GM12891 (cell line): ENCODE measurements at regions not wholly inside any gene's neighbourhood (a gene's known extent, or its start where the extent isn't known, plus 50 kb on each side); places are given as distances from the start of the nearest gene placed in this dataset.

Source experiments
- DNase-seq: peaks from one replicate; pipeline ENCODE4 v3.0.0; 2011; ENCODE audit warnings: low spot score; ENCODE audit not compliant: insufficient read length
- FAIRE-seq: peaks from 2 replicates; lab custom pipeline; 2011; peaks lifted over from hg19 to GRCh38; lab: Jason Lieb, UNC
- PAX5 ChIP-seq: IDR thresholded peaks from 2 replicates; pipeline ENCODE4 v1.6.1; 2011; ENCODE audit warnings: low read length, moderate library complexity, mild to moderate bottlenecking; ENCODE audit not compliant: insufficient read depth, severe bottlenecking
- POLR2A ChIP-seq: IDR thresholded peaks from 2 replicates; pipeline ENCODE4 v1.6.1; 2011; ENCODE audit warnings: low read depth, low read length, control low read depth
- POLR2AphosphoS5 ChIP-seq: IDR thresholded peaks from 2 replicates; pipeline ENCODE4 v1.6.1; 2011; ENCODE audit warnings: low read depth, low read length, control low read depth
- POU2F2 ChIP-seq: IDR thresholded peaks from 2 replicates; pipeline ENCODE4 v1.6.1; 2011; ENCODE audit warnings: low read depth, mild to moderate bottlenecking, control low read depth, low read length, moderate library complexity
- SPI1 ChIP-seq: IDR thresholded peaks from 2 replicates; pipeline ENCODE4 v1.6.1; 2011; ENCODE audit warnings: low read depth, low read length, control low read depth
- TAF1 ChIP-seq: IDR thresholded peaks from 2 replicates; pipeline ENCODE4 v1.6.1; 2011; ENCODE audit warnings: low read depth, low read length, control low read depth

GRCh38 chr6:156451088-156451487, 326.1 kb upstream of the ARID1B start:
- TF ChIP-seq PAX5, result no peak
- no peak for TF ChIP-seq SPI1
- TF ChIP-seq POLR2A, result no peak
- no peak for TF ChIP-seq POU2F2
- no peak for TF ChIP-seq TAF1
- no peak for TF ChIP-seq POLR2AphosphoS5
- DNase-seq (no peak), FAIRE-seq (no peak)

- FAIRE-seq (no peak), DNase-seq (no peak)
- TF ChIP-seq POLR2AphosphoS5, result no peak
- TF ChIP-seq SPI1, result no peak
- no peak for TF ChIP-seq POU2F2
- TF ChIP-seq POLR2A, result no peak
- TF ChIP-seq TAF1, result no peak
- TF ChIP-seq PAX5, result no peak
Observed at GRCh38 chr6:156450421-156450820, 326.8 kb upstream of the ARID1B start.

GRCh38 chr6:156449569-156449968, 327.6 kb upstream of the ARID1B start:
- FAIRE-seq (no peak), DNase-seq (no peak)
- no peak for TF ChIP-seq POU2F2
- no peak for TF ChIP-seq SPI1
- TF ChIP-seq PAX5, result no peak
- TF ChIP-seq POLR2AphosphoS5, result no peak
- TF ChIP-seq POLR2A, result no peak
- TF ChIP-seq TAF1, result no peak

- no peak for FAIRE-seq
Observed at GRCh38 chr6:156449128-156449527, 328.1 kb upstream of the ARID1B start.

GRCh38 chr6:156448579-156448978, 328.6 kb upstream of the ARID1B start:
- TF ChIP-seq SPI1 (no peak), POLR2AphosphoS5 (no peak), POLR2A (no peak), POU2F2 (no peak), PAX5 (no peak), TAF1 (no peak)
- DNase-seq (no peak), FAIRE-seq (no peak)

More at GRCh38 chr6:156449128-156449527, 328.1 kb upstream of the ARID1B start:
- DNase-seq, result no peak
- TF ChIP-seq POLR2A, result no peak
- no peak for TF ChIP-seq POLR2AphosphoS5
- no peak for TF ChIP-seq POU2F2
- TF ChIP-seq SPI1, result no peak
- TF ChIP-seq TAF1, result no peak
- no peak for TF ChIP-seq PAX5

GRCh38 chr6:156440688-156441087, 336.5 kb upstream of the ARID1B start:
- FAIRE-seq (no peak), DNase-seq (no peak)
- no peak for TF ChIP-seq PAX5
- TF ChIP-seq POU2F2, result no peak

- FAIRE-seq, result no peak
- TF ChIP-seq POU2F2 (no peak), PAX5 (no peak), TAF1 (no peak), POLR2AphosphoS5 (no peak), SPI1 (no peak), POLR2A (no peak)
- no peak for DNase-seq
Observed at GRCh38 chr6:156438350-156438923, 338.7 kb upstream of the ARID1B start.

- DNase-seq (no peak), FAIRE-seq (no peak)
- TF ChIP-seq POLR2A (no peak), PAX5 (no peak), POU2F2 (no peak), POLR2AphosphoS5 (no peak)
Observed at GRCh38 chr6:156437121-156437879, 339.9 kb upstream of the ARID1B start.

- FAIRE-seq (no peak), DNase-seq (no peak)
- no peak for TF ChIP-seq SPI1
- TF ChIP-seq POU2F2, result no peak
- no peak for TF ChIP-seq POLR2AphosphoS5
- no peak for TF ChIP-seq TAF1
- TF ChIP-seq POLR2A, result no peak
- no peak for TF ChIP-seq PAX5
Observed at GRCh38 chr6:156434795-156435190, 342.4 kb upstream of the ARID1B start.
